NCI-H2227 (cell line): ENCODE measurements at regions not wholly inside any gene's neighbourhood (a gene's known extent, or its start where the extent isn't known, plus 50 kb on each side); places are given as distances from the start of the nearest gene placed in this dataset.
"Not testable (repeated sequence)": the region's sequence is repeated elsewhere in the genome, so short reads cannot be mapped to it uniquely, and the experiment has no call there.

Source experiments
- DNase-seq: peaks from one replicate; lab custom pipeline; 2025; ENCODE audit not compliant: unreplicated experiment; lab: John Stamatoyannopoulos, UW

GRCh38 chr5:125865166-125865815 lies 557.9 kb upstream of the GRAMD2B start:
- DNase-seq = no peak

- no peak for DNase-seq
These were observed 555.2 kb upstream of the GRAMD2B start for GRCh38 chr5:125868036-125868435.

DNA sequence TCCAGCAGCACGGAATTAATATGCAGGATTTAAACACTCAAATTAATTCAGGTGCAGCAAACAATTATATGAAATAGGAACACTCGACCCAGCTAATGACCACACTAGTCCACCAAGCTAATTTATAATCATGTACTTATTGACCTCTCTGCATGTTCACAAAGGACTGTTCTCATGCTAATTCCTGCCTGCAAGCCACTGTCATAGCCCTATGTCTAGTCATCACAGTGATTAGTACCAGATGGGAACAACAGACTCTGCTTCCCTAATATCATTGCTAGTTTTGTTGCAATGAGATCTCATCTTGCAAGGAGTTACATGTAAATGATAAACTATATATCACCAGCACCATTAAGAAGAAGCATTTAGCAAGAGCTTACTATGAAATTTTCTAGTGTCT lies 553.0 kb upstream of the GRAMD2B start:
- DNase-seq = no peak

DNA sequence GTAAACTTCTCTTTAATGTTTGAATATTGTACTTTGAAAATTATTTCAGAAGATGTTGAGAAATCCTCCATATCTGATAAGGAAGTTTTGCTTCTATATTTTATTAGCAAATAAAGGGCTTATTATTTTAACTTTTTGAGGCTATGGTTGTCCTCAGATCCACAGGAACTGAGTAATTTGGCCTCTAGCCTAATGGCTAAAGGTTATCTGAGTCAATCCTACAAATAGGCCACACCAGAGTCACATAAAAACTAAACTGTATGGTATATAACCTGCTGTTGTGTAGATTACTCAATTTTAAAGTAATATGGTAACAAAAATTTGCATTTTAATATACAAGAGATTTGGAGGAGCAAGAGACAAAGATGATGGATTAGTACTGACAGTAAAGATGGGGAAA lies 549.2 kb upstream of the GRAMD2B start:
- DNase-seq = no peak

- DNase-seq = no peak
These were observed 548.5 kb upstream of the GRAMD2B start for GRCh38 chr5:125874717-125875116.

DNA sequence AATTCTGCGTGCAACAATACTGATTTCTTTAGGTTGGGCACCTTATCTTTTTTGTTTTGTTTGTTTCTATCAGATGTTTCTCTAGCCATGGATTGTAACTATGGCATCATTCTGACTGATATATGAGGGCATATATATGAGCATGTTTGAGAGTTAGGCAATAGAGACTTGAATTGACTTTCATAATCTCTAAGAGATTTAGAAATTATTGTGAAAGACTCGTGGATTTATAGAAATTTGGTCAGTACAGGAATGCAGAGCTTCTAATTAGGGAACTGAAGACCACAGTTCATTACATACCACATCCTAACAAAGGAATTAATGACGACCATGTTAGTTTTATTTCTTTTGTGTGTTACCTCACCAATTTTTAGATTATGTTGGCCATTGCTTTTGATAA lies 546.0 kb upstream of the GRAMD2B start:
- no peak for DNase-seq

DNA sequence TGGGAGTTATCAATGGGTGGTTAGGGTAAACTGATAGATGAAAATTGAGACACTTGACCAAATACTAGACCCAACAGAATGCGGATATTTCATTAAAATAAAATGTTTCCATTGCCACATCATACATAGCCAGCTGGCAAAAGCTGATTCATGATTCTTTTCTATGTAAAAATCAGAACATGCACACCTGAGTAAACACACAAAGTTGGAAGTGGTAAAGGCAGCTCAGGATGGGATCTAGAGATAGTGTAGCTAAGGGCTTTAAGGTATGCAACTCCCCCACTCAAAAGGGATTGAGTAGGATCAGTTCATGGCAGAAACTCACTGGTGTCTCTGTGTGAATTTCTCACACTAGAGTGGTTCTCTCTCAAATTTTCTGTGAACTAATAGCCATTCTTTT lies 541.1 kb upstream of the GRAMD2B start:
- DNase-seq = no peak

DNA sequence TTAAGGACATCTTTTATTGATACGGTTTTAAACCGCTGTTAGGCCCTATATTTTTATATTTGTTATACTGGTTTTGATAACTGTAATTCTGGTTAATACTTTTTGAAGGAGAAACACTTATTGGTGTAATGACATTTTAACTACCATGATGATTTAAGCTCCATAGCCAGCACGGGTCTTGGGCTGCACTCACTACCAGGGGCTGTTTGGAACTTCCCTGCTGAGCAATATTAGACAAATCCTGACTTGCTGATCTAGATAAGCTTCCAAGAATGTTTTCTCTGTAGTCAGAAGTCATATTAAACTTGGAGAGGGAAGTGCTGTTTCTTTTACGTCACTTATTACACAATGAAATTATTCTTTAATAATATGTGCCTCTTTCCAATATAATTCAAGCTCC lies 540.0 kb upstream of the GRAMD2B start:
- DNase-seq = no peak

- DNase-seq = no peak
These were observed 534.9 kb upstream of the GRAMD2B start for GRCh38 chr5:125888358-125888757.

DNA sequence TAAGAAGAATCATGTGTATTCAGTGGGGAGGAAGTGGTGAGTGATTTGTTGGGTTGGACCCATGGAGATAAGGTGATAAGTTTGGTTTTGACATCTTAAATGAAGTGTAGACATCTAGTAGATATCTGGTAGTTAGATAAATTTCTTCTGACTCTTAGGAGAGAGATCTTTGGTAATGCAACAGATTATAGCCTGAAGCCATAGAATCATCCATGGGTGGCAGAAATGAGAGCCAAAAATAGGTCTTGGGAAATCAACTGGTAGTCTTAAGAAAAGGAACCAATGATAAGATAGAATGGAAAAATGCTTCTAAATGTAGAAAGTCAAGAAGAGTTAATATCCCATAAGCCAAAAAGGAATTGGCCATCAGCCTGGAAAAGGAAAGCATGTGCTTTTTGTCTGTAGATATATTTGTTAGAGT lies 532.7 kb upstream of the GRAMD2B start:
- no peak for DNase-seq

DNA sequence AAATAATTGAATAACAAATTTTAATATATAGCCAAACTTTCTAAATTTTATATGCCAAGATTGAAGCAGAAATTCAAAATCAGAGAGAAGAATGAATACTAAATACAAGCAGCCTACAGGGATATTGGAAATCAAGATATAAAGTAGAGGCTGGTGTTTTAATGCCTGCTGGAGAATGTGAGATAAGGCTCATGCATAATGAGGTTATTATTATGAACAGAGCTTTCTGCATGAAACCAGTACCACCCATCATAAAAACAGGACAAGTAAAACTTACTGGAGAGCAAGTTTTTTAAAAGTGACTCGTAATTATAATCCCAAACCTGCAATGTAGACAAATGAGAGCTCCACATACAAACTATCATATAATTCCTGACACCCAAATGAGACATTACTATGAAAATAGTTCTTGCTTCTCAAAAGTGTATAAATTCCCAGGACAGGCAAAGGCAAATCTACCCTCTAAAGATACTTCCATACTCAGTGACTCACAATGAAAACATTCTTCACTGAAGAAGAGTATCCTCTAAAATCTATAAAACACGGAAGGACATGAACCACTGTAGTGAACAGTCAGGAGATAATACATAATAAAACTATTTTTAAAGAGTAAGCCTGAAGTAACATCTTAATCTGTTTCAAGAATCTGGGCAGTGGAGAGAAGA lies 532.0 kb upstream of the GRAMD2B start:
- no peak for DNase-seq

GRCh38 chr5:125894383-125894782 lies 528.8 kb upstream of the GRAMD2B start:
- DNase-seq = no peak

DNA sequence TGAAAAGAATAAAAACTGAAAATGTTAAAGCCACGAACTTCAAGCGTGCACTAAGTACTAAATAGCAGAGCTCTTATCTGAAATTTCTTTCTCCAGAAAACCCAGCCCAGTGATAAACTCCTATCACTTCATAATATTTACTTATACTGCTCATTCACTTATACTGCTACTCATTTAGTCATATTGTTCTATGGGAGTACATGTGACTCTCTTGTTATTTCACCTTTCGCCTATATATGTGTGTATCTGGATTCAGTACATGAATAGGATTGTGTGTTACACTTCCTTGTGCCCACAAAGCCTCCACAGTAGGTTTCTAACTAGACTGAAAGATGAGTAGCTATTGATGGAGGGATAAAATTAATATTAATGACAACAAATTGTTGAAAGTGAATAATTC lies 526.8 kb upstream of the GRAMD2B start:
- no peak for DNase-seq

DNA sequence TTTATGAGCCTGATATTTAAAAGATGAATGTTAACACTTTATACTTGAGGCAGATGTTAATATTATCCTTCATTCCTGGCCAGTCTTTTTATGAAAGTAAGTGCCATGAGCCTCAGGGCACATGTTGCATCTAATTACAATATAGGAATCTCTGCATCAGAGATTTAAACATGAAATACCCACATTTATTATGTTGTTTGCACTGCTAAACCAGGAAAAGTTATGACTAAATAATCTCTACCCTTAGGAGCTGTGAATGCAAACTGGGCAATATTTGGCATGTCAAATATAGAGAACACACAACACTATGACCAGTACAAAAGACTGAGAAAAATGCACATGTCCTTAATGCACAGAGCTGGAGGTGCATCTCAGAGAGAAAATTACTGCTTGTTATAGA lies 526.1 kb upstream of the GRAMD2B start:
- no peak for DNase-seq

DNA sequence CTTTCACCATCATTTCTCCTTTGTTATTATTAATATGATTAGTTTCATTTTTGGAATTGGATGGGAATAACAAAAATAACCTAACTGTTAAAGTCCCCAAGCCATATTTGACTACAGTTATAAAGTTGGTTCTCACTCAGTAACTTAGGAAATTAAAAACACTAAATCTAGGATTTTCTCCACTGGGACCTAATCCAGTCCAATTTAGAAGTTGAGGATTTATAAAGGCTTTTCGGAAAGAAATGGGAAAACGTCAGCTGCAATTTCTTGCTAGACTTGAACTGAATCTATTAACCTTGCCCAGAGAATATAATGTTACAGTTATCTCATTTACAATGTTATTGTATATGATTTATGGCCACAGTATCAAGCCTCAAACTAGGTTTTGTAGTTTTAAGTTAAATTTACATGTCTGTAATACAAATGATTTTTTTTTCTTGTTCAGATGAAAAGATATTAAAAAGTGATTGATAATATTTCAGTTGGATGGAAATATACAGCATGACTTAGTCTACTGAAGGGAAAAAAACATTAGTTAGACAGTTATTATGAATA lies 524.3 kb upstream of the GRAMD2B start:
- DNase-seq = no peak

DNA sequence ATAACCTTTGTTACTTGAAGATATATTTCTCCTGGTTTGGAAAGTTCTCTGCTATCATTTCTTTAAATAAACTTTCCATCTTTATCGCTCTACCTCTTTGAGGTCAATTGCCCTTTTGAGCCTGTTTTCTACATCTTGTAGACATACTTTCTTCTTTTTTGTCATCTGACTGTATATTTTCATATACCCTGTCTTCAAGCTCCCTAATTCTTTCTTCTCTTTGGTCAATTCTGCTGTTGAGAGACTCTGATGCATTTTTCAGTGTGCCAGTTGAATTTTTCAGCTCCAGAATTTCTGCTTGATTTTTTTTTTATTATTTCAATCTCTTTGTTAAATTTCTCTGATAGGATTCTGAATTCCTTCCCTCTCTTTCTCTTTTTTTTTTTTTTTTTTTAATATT lies 511.2 kb upstream of the GRAMD2B start:
- no peak for DNase-seq

DNA sequence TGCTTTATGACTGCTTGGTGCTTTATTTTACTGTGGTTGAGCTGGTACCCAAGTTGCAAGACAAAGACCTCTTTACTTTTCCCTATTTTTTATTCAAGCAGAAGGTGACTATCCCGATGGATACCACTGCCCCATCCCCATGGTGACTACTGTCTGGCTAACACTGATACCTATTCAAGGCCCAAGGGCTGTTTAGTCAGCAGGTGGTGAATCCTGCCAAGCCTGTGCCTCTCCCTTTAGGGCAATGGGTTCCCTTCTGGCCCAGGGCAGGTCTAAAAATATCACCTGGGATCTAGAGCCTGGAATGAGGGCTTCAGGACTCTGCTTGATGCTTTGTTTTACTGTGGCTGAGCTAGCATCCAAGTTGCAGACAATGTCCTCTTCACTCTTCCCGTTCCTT lies 510.0 kb upstream of the GRAMD2B start:
- DNase-seq = no peak

DNA sequence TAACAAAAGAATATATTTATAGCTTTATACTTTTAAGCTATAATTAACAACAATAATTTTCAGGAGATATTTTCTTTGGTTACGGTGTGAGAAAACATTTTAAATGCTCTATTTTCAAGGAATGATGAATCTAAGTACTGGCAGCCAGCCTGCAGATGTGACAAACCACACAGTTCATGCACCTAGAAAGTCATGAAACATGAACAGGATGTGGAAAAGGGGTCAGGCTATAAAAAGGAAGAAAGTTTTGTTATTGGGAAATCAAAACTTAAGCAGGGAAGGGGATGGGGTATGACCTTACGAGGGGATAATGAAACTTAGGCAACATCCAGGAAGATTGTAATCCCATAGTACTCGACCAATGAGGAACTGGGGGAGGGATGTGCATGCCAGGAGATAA lies 508.7 kb upstream of the GRAMD2B start:
- DNase-seq = no peak

DNA sequence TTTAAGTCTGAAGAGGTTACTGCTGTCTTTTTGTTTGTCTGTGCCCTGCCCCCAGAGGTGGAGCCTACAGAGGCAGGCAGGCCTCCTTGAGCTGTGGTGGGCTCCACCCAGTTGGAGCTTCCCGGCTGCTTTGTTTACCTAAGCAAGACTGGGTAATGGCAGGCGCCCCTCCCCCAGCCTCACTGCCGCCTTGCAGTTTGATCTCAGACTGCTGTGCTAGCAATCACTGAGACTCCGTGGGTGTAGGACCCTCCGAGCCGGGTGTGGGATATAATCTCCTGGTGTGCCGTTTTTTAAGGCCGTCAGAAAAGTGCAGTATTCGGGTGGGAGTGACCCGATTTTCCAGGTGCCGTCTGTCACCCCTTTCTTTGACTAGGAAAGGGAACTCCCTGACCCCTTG lies 499.3 kb upstream of the GRAMD2B start:
- DNase-seq = not testable (repeated sequence)

DNA sequence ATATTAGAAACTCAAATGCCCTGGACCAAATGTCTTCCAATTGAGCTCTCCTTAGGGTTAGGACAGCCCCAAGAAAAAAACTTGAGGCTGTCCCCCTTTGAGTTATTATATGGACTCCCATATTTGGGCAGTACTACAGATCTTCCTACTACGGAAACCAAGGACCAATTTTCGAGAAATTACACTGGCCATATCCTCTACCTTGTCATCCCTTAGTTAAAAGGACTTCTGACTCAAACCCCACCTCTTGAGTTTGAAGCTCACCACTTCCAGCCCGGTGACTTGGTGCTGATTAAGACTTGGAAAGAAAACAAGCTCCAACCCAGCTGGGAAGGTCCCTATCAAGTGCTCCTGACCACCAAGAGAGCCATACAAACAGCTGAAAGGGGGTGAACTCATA lies 497.0 kb upstream of the GRAMD2B start:
- no peak for DNase-seq

DNA sequence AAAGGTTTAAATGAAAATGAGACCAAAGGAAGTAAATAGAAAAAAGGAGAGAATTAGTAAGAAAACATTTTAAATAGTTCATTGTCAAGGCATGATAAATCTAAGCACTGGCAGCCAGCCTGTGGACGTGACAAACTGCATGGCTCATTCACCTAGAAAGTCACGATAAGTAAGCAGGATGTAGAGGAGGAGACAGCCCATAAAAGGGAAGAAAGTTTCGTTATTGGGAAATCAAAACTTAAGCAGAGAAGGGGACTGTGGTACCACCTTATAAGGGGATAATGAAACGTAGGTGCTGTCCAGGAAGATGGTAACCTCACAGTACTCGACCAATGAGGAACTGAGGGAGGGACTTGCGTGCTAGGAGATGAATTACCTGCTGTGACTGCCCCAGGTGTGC lies 494.5 kb upstream of the GRAMD2B start:
- no peak for DNase-seq

DNA sequence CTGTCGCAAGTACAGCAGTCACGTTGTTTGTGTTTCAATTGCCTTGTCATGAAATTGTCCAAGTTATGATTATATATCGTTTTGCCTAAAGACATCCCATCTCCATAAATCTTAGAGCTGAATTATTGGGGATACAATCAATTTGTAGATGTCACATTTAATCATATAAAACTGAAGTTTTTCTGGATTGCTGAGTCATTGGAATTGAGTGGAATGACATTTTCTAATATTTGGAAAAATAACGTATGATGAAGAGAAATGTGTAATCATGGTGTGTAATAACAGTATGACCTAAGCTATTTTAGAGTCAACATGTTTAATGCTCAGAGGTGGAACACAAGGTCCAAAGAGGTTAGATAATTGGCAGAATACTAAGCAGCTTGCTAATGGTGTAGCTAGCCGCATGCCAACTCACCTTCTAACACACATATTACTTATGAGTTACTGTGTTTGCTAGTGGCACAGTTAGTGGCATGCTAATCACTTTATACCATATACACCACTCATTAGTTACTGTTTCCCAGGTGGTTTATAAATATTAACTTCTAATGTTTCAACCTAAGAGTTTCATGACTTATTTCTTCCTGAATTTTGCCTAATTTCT lies 473.1 kb upstream of the GRAMD2B start:
- no peak for DNase-seq
